Fibroblast of villous mesenchyme (primary cell): ENCODE measurements at regions not wholly inside any gene's neighbourhood (a gene's known extent, or its start where the extent isn't known, plus 50 kb on each side); places are given as distances from the start of the nearest gene placed in this dataset.

Source experiments
- DNase-seq: peaks from one replicate; pipeline ENCODE4 v3.0.0-alpha.2; 2010; ENCODE audit warnings: low read depth
- H3K4me3 ChIP-seq: 2 replicates; pipeline ENCODE4 v1.5.1; 2011; ENCODE audit warnings: low read depth, mild to moderate bottlenecking, low read length
- CTCF ChIP-seq: IDR thresholded peaks from 2 replicates; pipeline ENCODE4 v1.5.1; 2012; ENCODE audit warnings: low read depth, mild to moderate bottlenecking, low read length; ENCODE audit not compliant: insufficient read depth

DNA sequence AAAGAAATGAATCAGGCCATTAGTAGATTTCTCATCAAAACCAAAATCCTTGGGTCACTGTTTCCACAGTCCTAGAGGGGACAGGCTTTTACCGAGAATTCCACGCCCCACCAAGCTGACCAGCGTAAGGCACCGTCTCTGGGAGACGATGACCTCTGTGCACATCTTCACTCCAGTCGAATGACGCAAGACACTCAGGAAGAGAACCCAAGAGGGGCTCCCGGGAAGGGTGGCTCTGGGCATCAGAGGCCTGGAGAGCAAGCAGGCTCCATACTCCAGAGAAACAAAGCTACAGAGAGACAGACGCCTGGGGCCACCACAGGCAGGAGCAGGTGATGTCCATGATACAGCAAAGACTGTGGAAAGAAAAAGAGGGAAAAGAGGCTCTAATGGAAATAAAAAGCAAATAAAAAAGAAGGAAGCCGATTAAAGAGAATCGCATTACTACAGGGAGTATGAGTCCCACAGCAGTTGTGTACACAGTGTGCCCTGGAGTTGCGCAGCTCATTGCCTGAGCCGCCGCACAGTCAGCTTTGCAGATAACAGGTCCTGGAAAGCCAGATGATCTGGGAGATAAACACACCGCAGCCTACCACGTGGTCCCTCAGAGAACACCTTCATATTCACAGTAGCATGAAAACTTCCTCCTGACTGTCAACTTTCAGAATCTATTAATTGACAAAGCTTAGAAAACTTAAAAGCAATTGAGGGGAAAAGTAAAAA is 572.7 kb upstream of the SALL3 start:
- DNase-seq, result no peak
- no peak overlapping the region for H3K4me3 ChIP-seq
- TF ChIP-seq CTCF, result no peak

DNA sequence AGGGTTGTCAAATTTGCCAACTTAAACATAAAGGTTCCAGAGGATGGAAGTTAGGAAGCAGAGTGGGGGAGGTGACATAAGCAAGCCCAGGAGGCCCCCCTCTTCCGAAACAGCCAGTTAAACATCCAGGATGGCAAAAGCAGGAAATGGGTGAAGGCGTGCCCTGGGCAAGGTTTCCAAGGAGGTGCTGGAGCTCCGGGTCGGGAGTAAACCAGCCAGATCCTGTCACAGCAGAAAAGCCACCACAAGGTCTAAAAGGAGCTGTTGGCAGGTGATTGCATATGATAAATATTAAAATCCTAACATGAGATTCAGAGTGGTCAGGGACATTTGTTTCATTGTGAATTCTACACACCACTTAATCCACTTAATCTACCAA is 572.2 kb upstream of the SALL3 start:
- no peak for TF ChIP-seq CTCF
- no peak overlapping the region for H3K4me3 ChIP-seq
- DNase-seq, result no peak

GRCh38 chr18:78408623-78409022 is 571.0 kb upstream of the SALL3 start:
- no peak for TF ChIP-seq CTCF
- no peak overlapping the region for H3K4me3 ChIP-seq
- DNase-seq, result no peak

- TF ChIP-seq CTCF, result no peak
Observed at GRCh38 chr18:78410094-78410786, 569.4 kb upstream of the SALL3 start.

GRCh38 chr18:78411539-78411938 is 568.1 kb upstream of the SALL3 start:
- TF ChIP-seq CTCF, result no peak

More at GRCh38 chr18:78410094-78410786, 569.4 kb upstream of the SALL3 start:
- H3K4me3 ChIP-seq, result no peak overlapping the region
- no peak for DNase-seq

GRCh38 chr18:78414302-78414701 is 565.3 kb upstream of the SALL3 start:
- TF ChIP-seq CTCF, result no peak
- no peak for DNase-seq
- H3K4me3 ChIP-seq, result no peak overlapping the region

More at GRCh38 chr18:78411539-78411938, 568.1 kb upstream of the SALL3 start:
- no peak overlapping the region for H3K4me3 ChIP-seq
- no peak for DNase-seq
